GM12878 (cell line): ENCODE measurements at regions not wholly inside any gene's neighbourhood (a gene's known extent, or its start where the extent isn't known, plus 50 kb on each side); places are given as distances from the start of the nearest gene placed in this dataset.

ENCODE experiments used
- ATAC-seq: fragments of 200-7000 bp; cut with Tn5 transposase; 3 replicates; pipeline ENCODE4 v1.9.1; 2020; ENCODE audit warnings: mild to moderate bottlenecking, moderate library complexity
- BruUV-seq: library from RNA; stranded (reverse); fragments of 400-500 nt; replicated peaks from 2 replicates; lab custom pipeline; 2021; lab: Mats Ljungman, UMichigan
- CTCF ChIA-PET: fragments of 300-600 bp; sonication (Branson Sonifier 250); formaldehyde crosslinking; extraction: SDS; loops from one replicate; lab custom pipeline; 2021; ENCODE audit warnings: inconsistent platforms; lab: Yijun Ruan, JAX
- POLR2A ChIA-PET: fragments of 350-600 bp; formaldehyde crosslinking; extraction: SDS; loops from one replicate; lab custom pipeline; 2021; ENCODE audit warnings: inconsistent platforms; lab: Charles Lee
- RAD21 ChIA-PET: fragments of 300-600 bp; sonication (Branson Sonifier 250); formaldehyde crosslinking; loops from one replicate; lab custom pipeline; 2023; ENCODE audit warnings: antibody characterized with exemption; ENCODE audit not compliant: unreplicated experiment; lab: Charles Lee
- SMC1A ChIA-PET: fragments of 300-600 bp; sonication (Branson Sonifier 250); formaldehyde crosslinking; loops from one replicate; lab custom pipeline; 2023; ENCODE audit not compliant: unreplicated experiment, uncharacterized antibody; lab: Charles Lee
- DNase-seq: peaks from one replicate; pipeline ENCODE4 v3.0.0-alpha.2; 2011; ENCODE audit warnings: low read depth, low spot score
- FAIRE-seq: peaks from 3 replicates; lab custom pipeline; 2011; peaks lifted over from hg19 to GRCh38; lab: Jason Lieb, UNC
- H2AFZ ChIP-seq: 2 replicates; pipeline ENCODE4 v1.6.0; 2011; ENCODE audit warnings: low read depth, low read length, control low read depth; ENCODE audit not compliant: control insufficient read depth
- H3K27ac ChIP-seq: 2 replicates; pipeline ENCODE4 v1.5.1; 2011; ENCODE audit warnings: control low read depth; ENCODE audit not compliant: control insufficient read depth, insufficient read depth
- H3K27me3 ChIP-seq, 2 experiments: replicated peaks in 1 of 2; 2 replicates each; pipeline versions ENCODE4 v1.6.0 to v1.6.1; 2011; ENCODE audit warnings: low read length in 1 of 2; ENCODE audit not compliant: control insufficient read depth in 2 of 2, insufficient read depth in 2 of 2
- H3K36me3 ChIP-seq, 2 experiments: 2 replicates each; pipeline ENCODE4 v1.5.1; 2011; ENCODE audit warnings: low read length in 1 of 2; ENCODE audit not compliant: control insufficient read depth in 2 of 2, insufficient read depth in 2 of 2
- H3K4me1 ChIP-seq: 2 replicates; pipeline ENCODE4 v1.6.1; 2011; ENCODE audit warnings: mild to moderate bottlenecking, low read length, moderate library complexity, mixed read lengths; ENCODE audit not compliant: control insufficient read depth, insufficient read depth
- H3K4me2 ChIP-seq: 2 replicates; pipeline ENCODE4 v1.6.0; 2011; ENCODE audit warnings: control low read depth; ENCODE audit not compliant: control insufficient read depth, insufficient read depth
- H3K4me3 ChIP-seq: fragments of 200-600 bp; sonication (generic); 2 replicates; pipeline ENCODE4 v1.5.1; 2016
- H3K79me2 ChIP-seq: 2 replicates; pipeline ENCODE4 v1.6.0; 2011; ENCODE audit warnings: low read length; ENCODE audit not compliant: control insufficient read depth, insufficient read depth
- H3K9ac ChIP-seq: 2 replicates; pipeline ENCODE4 v1.8.0; 2011; ENCODE audit warnings: low read length, control low read depth, mixed read lengths; ENCODE audit not compliant: control insufficient read depth, insufficient read depth
- H3K9me3 ChIP-seq: replicated peaks from 3 replicates; pipeline ENCODE4 v1.5.1; 2011; ENCODE audit warnings: mild to moderate bottlenecking, low read length; ENCODE audit not compliant: control insufficient read depth, insufficient read depth
- H4K20me1 ChIP-seq: 2 replicates; pipeline ENCODE4 v1.6.0; 2011; ENCODE audit not compliant: control insufficient read depth, insufficient read depth
- BRCA1 ChIP-seq: IDR thresholded peaks from 2 replicates; pipeline ENCODE4 v1.6.1; 2011; ENCODE audit warnings: low read depth, low read length, improper control_type of control experiment
- CBX5 ChIP-seq: sonication (generic); IDR thresholded peaks from 2 replicates; pipeline ENCODE4 v1.6.1; 2016; ENCODE audit warnings: low read depth, moderate library complexity, mild to moderate bottlenecking, inconsistent platforms
- JUND ChIP-seq: IDR thresholded peaks from 2 replicates; pipeline ENCODE4 v1.6.1; 2012; ENCODE audit warnings: low read depth, mild to moderate bottlenecking, low read length, improper control_type of control experiment, moderate library complexity
- SREBF2 ChIP-seq: IDR thresholded peaks from 2 replicates; pipeline ENCODE4 v1.6.1; 2012; ENCODE audit warnings: mild to moderate bottlenecking, low read length
- STAT1 ChIP-seq: fragments of 450-650 bp; conservative IDR thresholded peaks from 2 replicates; pipeline ENCODE4 v1.6.1; 2014; ENCODE audit warnings: antibody characterized with exemption, mild to moderate bottlenecking
- TCF7 ChIP-seq: IDR thresholded peaks from 2 replicates; pipeline ENCODE4 v1.6.1; 2014; ENCODE audit warnings: antibody characterized with exemption, borderline replicate concordance
- WGBS: methylation state at CpG from one replicate; pipeline ENCODE4 v1.1.6; 2016; ENCODE audit warnings: low lambda C conversion rate; ENCODE audit not compliant: insufficient replicate concordance, insufficient coverage; ENCODE audit errors: missing lambda C conversion rate; 5-methylcytosine and 5-hydroxymethylcytosine counted together
- in situ Hi-C: fragments of 300-500 bp; cut with MboI; formaldehyde crosslinking; loops from 9 replicates; pipeline ENCODE4 v1.14.3; 2018; ENCODE audit warnings: mixed read lengths
- intact Hi-C: fragments of 100-400 bp; cut with micrococcal nuclease; formaldehyde crosslinking; loops from one replicate; pipeline ENCODE4 v1.14.2; 2022; ENCODE audit not compliant: unreplicated experiment
- TF ChIP-seq, protein P1 (sequence below): fragments of 450-650 bp; IDR thresholded peaks from 2 replicates; pipeline ENCODE4 v1.6.1; 2017; ENCODE audit warnings: mild to moderate bottlenecking, moderate library complexity
- TF ChIP-seq, protein P2 (sequence below): fragments of 450-650 bp; IDR thresholded peaks from 2 replicates; pipeline ENCODE4 v1.6.1; 2014; ENCODE audit warnings: mild to moderate bottlenecking

DNA sequence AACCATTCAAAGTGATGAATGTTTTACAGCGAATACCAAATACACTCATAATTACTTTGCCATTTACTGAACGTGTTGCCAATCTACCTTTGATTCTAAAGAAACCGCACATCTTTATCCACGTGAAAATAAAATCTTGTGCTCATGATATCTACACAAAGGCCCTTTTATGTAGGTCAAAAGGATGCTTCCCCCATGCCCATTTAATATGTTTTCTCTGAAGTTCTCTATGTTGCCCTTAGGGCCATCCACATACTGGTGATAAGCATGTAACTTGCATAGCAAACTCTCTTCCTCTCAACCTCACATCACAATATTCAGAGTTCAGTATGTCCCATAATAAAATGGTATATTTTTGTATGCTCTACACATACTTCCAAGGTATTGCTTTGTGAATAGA is 380.0 kb upstream of the FIGN start:
- Histone ChIP-seq H3K9me3 (no peaks in the 10 kb centered on the region), H3K79me2 (no peaks in the 10 kb centered on the region), H3K4me1 (no peaks in the 10 kb centered on the region), H3K9ac (no peak overlapping the region), H3K4me2 (no peak overlapping the region), H2AFZ (no peak overlapping the region), H3K4me3 (no peak overlapping the region), H3K36me3 (no peaks in the 10 kb centered on the region), H3K27me3 (no peaks in the 10 kb centered on the region), H4K20me1 (no peaks in the 10 kb centered on the region), H3K27ac (no peak overlapping the region)
- FAIRE-seq = no peak
- in situ Hi-C loops (no loop called here), intact Hi-C loops (no loop called here)
- RAD21 ChIA-PET = no interaction called here
- no peak for ATAC-seq
- no TSS peak for BruUV-seq
- no peak for TF ChIP-seq SREBF2
- TF ChIP-seq TCF7 = no peak
- no peak for TF ChIP-seq JUND
- TF ChIP-seq BRCA1 = no peak
- WGBS = 10% methylated on average over 4 of the region's 4 CpGs
- SMC1A ChIA-PET = interaction anchor here (1.4 kb wide), 1 partner anchor 12 kb away, joined by 5 read pairs; no protein-coding TSS in a partner anchor
- POLR2A ChIA-PET = no interaction called here
- CTCF ChIA-PET = interaction anchor here (0.5 kb wide), 1 partner anchor 23 kb away, joined by 3 read pairs; no protein-coding TSS in a partner anchor
- DNase-seq = no peak

DNA sequence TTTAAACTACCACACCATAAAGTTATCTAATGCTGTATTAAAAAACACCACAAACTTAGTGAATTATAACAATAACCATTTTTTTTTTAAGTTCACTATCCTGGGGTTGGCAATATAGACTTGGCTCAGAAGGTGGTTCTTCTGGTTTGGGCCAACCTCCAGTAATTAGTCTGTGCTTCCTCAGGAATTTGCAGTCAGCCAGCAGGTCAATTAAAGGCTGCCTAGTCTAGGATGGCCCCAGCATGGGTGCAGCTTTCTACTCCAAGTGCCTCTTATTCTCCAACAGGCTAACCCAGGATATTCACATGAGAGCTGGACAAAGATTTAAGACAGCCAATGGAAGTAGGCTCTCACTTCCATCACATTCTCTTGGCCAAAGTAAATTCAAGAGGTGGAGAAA is 379.1 kb upstream of the FIGN start:
- ATAC-seq = no peak
- Histone ChIP-seq H4K20me1 (no peaks in the 10 kb centered on the region), H3K9ac (no peak overlapping the region), H3K36me3 (no peaks in the 10 kb centered on the region), H3K27me3 (no peaks in the 10 kb centered on the region), H3K27ac (no peak overlapping the region), H3K4me1 (no peaks in the 10 kb centered on the region), H3K79me2 (no peaks in the 10 kb centered on the region), H3K4me2 (no peak overlapping the region), H2AFZ (no peak overlapping the region), H3K9me3 (no peaks in the 10 kb centered on the region), H3K4me3 (no peak overlapping the region)
- TF ChIP-seq, protein P1, sequence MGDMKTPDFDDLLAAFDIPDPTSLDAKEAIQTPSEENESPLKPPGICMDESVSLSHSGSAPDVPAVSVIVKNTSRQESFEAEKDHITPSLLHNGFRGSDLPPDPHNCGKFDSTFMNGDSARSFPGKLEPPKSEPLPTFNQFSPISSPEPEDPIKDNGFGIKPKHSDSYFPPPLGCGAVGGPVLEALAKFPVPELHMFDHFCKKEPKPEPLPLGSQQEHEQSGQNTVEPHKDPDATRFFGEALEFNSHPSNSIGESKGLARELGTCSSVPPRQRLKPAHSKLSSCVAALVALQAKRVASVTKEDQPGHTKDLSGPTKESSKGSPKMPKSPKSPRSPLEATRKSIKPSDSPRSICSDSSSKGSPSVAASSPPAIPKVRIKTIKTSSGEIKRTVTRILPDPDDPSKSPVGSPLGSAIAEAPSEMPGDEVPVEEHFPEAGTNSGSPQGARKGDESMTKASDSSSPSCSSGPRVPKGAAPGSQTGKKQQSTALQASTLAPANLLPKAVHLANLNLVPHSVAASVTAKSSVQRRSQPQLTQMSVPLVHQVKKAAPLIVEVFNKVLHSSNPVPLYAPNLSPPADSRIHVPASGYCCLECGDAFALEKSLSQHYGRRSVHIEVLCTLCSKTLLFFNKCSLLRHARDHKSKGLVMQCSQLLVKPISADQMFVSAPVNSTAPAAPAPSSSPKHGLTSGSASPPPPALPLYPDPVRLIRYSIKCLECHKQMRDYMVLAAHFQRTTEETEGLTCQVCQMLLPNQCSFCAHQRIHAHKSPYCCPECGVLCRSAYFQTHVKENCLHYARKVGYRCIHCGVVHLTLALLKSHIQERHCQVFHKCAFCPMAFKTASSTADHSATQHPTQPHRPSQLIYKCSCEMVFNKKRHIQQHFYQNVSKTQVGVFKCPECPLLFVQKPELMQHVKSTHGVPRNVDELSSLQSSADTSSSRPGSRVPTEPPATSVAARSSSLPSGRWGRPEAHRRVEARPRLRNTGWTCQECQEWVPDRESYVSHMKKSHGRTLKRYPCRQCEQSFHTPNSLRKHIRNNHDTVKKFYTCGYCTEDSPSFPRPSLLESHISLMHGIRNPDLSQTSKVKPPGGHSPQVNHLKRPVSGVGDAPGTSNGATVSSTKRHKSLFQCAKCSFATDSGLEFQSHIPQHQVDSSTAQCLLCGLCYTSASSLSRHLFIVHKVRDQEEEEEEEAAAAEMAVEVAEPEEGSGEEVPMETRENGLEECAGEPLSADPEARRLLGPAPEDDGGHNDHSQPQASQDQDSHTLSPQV = no peak
- TF ChIP-seq CBX5 (no peak), STAT1 (no peak)
- TF ChIP-seq, protein P2, sequence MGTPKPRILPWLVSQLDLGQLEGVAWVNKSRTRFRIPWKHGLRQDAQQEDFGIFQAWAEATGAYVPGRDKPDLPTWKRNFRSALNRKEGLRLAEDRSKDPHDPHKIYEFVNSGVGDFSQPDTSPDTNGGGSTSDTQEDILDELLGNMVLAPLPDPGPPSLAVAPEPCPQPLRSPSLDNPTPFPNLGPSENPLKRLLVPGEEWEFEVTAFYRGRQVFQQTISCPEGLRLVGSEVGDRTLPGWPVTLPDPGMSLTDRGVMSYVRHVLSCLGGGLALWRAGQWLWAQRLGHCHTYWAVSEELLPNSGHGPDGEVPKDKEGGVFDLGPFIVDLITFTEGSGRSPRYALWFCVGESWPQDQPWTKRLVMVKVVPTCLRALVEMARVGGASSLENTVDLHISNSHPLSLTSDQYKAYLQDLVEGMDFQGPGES = no peak
- ChIA-PET CTCF (interaction anchor here (0.8 kb wide), 1 partner anchor 45 kb away, joined by 3 read pairs; no protein-coding TSS in a partner anchor), RAD21 (no interaction called here), POLR2A (no interaction called here), SMC1A (interaction anchor here (1.4 kb wide), 1 partner anchor 13 kb away, joined by 5 read pairs; no protein-coding TSS in a partner anchor)
- no TSS peak for BruUV-seq
- no peak for FAIRE-seq
- intact Hi-C loops (no loop called here), in situ Hi-C loops (no loop called here)
- DNase-seq = no peak
